Naive thymus-derived CD4-positive, alpha-beta T cell (primary cell): ENCODE measurements at regions not wholly inside any gene's neighbourhood (a gene's known extent, or its start where the extent isn't known, plus 50 kb on each side); places are given as distances from the start of the nearest gene placed in this dataset.

Experiments
- ATAC-seq: fragments of 150-1000 bp; cut with Tn5 transposase; 2 replicates; pipeline ENCODE4 v1.10.0; 2021; ENCODE audit warnings: mild to moderate bottlenecking, moderate library complexity
- CTCF ChIA-PET: fragments of 350-600 bp; sonication (Branson Sonifier 250); formaldehyde crosslinking; loops from one replicate; lab custom pipeline; 2021; ENCODE audit warnings: antibody characterized with exemption; lab: Charles Lee
- POLR2A ChIA-PET: fragments of 350-600 bp; sonication (Branson Sonifier 250); formaldehyde crosslinking; loops from one replicate; lab custom pipeline; 2021; ENCODE audit warnings: antibody characterized with exemption, inconsistent platforms; lab: Charles Lee
- DNase-seq, 9 donors: peaks; one replicate each; pipeline versions ENCODE4 v3.0.0 to v3.0.0-alpha.2; 2020 to 2022; ENCODE audit warnings: mixed read lengths in 1 of 9
- H3K27ac ChIP-seq: one replicate; pipeline ENCODE4 v1.7.0; 2013; ENCODE audit warnings: mild to moderate bottlenecking, low read depth, low read length, moderate library complexity
- H3K27me3 ChIP-seq, 2 donors: one replicate each; pipeline ENCODE4 v1.7.0; 2013; ENCODE audit warnings: low read length in 2 of 2, mild to moderate bottlenecking in 2 of 2, moderate library complexity in 2 of 2; ENCODE audit not compliant: control insufficient read depth in 2 of 2, insufficient read depth in 2 of 2
- H3K36me3 ChIP-seq, 3 experiments: 1 replicate in 2 of 3; 2 replicates in 1 of 3; pipeline ENCODE4 v1.7.0; 2013; ENCODE audit warnings: low read length in 3 of 3, mild to moderate bottlenecking in 3 of 3, moderate library complexity in 1 of 3; ENCODE audit not compliant: insufficient read depth in 3 of 3, control insufficient read depth in 2 of 3
- H3K4me1 ChIP-seq, 2 donors: one replicate each; pipeline ENCODE4 v1.7.0; 2013; ENCODE audit warnings: low read length in 2 of 2, mild to moderate bottlenecking in 2 of 2, moderate library complexity in 1 of 2; ENCODE audit not compliant: control insufficient read depth in 2 of 2, insufficient read depth in 2 of 2
- H3K4me3 ChIP-seq: 2 replicates; pipeline ENCODE4 v1.7.0; 2013; ENCODE audit warnings: mild to moderate bottlenecking, low read length
- H3K9me3 ChIP-seq, 3 experiments: 1 replicate in 2 of 3; 2 replicates in 1 of 3; pipeline ENCODE4 v1.7.0; 2013; ENCODE audit warnings: low read length in 3 of 3; ENCODE audit not compliant: control insufficient read depth in 2 of 3
- H3K27ac Mint-ChIP-seq, 9 donors: one replicate each; pipeline ENCODE4 v1.8.0; 2020 to 2022; ENCODE audit warnings: mixed read lengths in 9 of 9, mild to moderate bottlenecking in 8 of 9, moderate library complexity in 5 of 9, inconsistent platforms in 2 of 9
- H3K27me3 Mint-ChIP-seq, 5 donors: one replicate each; pipeline ENCODE4 v1.8.0; 2021 to 2022; ENCODE audit warnings: mixed read lengths in 5 of 5, mild to moderate bottlenecking in 1 of 5
- H3K36me3 Mint-ChIP-seq, 5 donors: one replicate each; pipeline ENCODE4 v1.8.0; 2020 to 2022; ENCODE audit warnings: mixed read lengths in 5 of 5, mild to moderate bottlenecking in 3 of 5, inconsistent platforms in 1 of 5
- H3K4me1 Mint-ChIP-seq, 7 donors: one replicate each; pipeline ENCODE4 v1.8.0; 2020 to 2022; ENCODE audit warnings: mixed read lengths in 7 of 7, mild to moderate bottlenecking in 3 of 7, inconsistent platforms in 1 of 7
- H3K4me3 Mint-ChIP-seq, 10 donors: one replicate each; pipeline ENCODE4 v1.8.0; 2020 to 2022; ENCODE audit warnings: mild to moderate bottlenecking in 10 of 10, mixed read lengths in 10 of 10, moderate library complexity in 6 of 10, inconsistent platforms in 2 of 10
- H3K9me3 Mint-ChIP-seq, 11 donors: one replicate each; pipeline ENCODE4 v1.8.0; 2020 to 2022; ENCODE audit warnings: mixed read lengths in 11 of 11, mild to moderate bottlenecking in 4 of 11, inconsistent platforms in 1 of 11, moderate library complexity in 1 of 11
- intact Hi-C, 2 donors: fragments of 100-400 bp; cut with micrococcal nuclease; formaldehyde crosslinking; loops; one replicate each; pipeline ENCODE4 v1.15.1; 2023

DNA sequence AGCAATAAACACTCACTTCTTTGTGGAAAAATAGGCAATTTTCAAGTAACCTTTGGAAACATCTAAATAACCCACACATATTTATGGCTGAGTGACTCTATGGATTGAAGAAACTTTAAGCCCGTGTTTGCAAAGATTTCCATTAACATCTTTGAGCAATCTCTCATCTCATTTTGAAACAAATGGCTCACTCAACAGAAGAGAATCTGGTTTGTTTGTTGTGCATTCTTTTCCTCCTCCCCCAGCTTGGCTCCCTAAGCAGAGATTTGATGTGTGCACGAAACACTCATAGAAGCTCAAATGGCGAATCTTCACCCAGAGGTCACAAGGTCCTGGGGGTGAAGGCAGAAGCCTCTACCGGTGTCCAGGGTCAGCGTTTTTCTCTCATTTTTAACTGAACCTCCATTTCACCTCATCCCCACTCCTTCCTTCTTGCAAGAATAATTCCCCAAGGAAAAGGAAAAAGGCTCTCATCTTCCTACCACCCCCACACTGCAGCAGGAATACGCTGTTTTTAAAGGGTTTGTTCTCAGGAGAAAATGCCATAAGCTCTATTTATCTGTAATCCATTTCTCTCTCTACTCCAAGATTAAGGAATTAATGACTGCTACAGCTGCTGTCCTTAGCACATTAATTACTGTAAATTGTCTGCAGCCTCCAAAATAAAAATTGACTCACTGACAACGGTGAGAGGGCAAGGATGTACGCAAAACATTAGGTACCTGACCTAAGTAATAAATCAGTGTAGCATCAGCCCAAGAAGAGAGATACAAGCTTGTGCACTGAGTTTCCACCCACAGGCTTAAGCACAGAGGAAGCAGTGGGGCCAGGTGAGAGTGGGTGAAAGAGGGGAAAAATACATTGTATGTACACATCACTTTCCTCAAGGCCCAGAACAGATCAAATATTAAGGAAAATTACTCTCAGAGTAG is 307.6 kb upstream of the NOCT start:
- Mint-ChIP-seq H3K36me3 (no peaks in the 10 kb centered on the region), H3K27me3 (peaks cover 0 to 20% (median 12%) of the 10 kb centered on the region in 5 donors), H3K4me1 (peaks cover 0 to 3% (median 0%) of the 10 kb centered on the region in 7 donors), H3K27ac (no peak overlapping the region), H3K4me3 (no peak overlapping the region), H3K9me3 (peaks cover 0 to 12% (median 0%) of the 10 kb centered on the region in 11 donors)
- CTCF ChIA-PET: no interaction called here
- no peaks in the 10 kb centered on the region for H3K27me3 ChIP-seq
- no peaks in the 10 kb centered on the region for H3K36me3 ChIP-seq
- intact Hi-C loops: no loop called here
- no peaks in the 10 kb centered on the region for H3K9me3 ChIP-seq
- POLR2A ChIA-PET: no interaction called here
- H3K4me1 ChIP-seq: no peaks in the 10 kb centered on the region
- ATAC-seq (no peak), DNase-seq (no peak)
- no peak overlapping the region for H3K27ac ChIP-seq
- H3K4me3 ChIP-seq: no peak overlapping the region

- Histone ChIP-seq H3K27me3 (no peaks in the 10 kb centered on the region), H3K36me3 (no peaks in the 10 kb centered on the region), H3K27ac (no peak overlapping the region), H3K4me3 (no peak overlapping the region), H3K9me3 (no peaks in the 10 kb centered on the region), H3K4me1 (no peaks in the 10 kb centered on the region)
- H3K4me1 Mint-ChIP-seq: peaks cover 0 to 3% (median 0%) of the 10 kb centered on the region in 7 donors
- ATAC-seq (no peak), DNase-seq (no peak)
- intact Hi-C loops: no loop called here
- ChIA-PET POLR2A (no interaction called here), CTCF (no interaction called here)
- peaks cover 0 to 12% (median 0%) of the 10 kb centered on the region in 11 donors for H3K9me3 Mint-ChIP-seq
- H3K4me3 Mint-ChIP-seq: no peak overlapping the region
- H3K27me3 Mint-ChIP-seq: peaks cover 0 to 18% (median 12%) of the 10 kb centered on the region in 5 donors
- H3K36me3 Mint-ChIP-seq: no peaks in the 10 kb centered on the region
- no peak overlapping the region for H3K27ac Mint-ChIP-seq
Measured at GRCh38 chr4:138706201-138706600, 309.4 kb upstream of the NOCT start.

DNA sequence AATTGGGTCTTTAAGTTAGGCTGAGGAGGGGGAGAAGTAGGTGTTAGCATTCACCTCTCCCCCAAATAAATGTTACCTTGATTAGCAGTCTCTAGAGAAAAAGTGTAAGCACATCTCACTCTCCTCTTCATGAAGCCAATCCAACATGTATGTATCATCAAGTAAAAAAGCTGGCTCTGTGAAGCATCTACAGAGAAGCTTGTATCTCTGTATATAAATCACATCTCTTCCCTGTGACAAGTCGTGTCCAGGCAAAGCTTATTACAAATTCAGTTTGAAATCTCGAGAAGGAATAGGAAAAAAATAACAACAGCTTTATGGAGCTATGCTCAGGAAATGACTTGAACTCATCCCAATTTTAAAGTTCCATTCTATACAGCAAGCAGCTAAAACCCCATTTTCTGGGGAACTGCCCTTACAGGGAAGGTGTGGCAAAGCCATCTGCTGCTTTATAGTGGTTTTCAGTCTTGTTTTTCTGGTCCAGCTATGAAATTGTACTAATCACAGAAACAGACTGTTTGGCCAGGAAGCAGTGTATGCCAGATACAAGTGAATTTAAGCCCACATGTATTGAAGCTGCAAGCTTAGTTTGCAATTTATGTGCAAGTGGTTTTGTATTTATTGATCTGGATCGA is 313.3 kb upstream of the NOCT start:
- H3K36me3 ChIP-seq: no peaks in the 10 kb centered on the region
- Mint-ChIP-seq H3K27ac (no peak overlapping the region), H3K4me3 (no peak overlapping the region), H3K36me3 (no peaks in the 10 kb centered on the region), H3K27me3 (peaks cover 0 to 11% (median 7%) of the 10 kb centered on the region in 5 donors), H3K4me1 (peaks cover 0 to 4% (median 0%) of the 10 kb centered on the region in 7 donors), H3K9me3 (peaks cover 0 to 5% (median 0%) of the 10 kb centered on the region in 11 donors)
- H3K27me3 ChIP-seq: no peaks in the 10 kb centered on the region
- no peak for DNase-seq
- ChIA-PET CTCF (no interaction called here), POLR2A (no interaction called here)
- H3K27ac ChIP-seq: no peak overlapping the region
- no peak overlapping the region for H3K4me3 ChIP-seq
- ATAC-seq: no peak
- no peaks in the 10 kb centered on the region for H3K9me3 ChIP-seq
- intact Hi-C loops: no loop called here
- no peaks in the 10 kb centered on the region for H3K4me1 ChIP-seq

DNA sequence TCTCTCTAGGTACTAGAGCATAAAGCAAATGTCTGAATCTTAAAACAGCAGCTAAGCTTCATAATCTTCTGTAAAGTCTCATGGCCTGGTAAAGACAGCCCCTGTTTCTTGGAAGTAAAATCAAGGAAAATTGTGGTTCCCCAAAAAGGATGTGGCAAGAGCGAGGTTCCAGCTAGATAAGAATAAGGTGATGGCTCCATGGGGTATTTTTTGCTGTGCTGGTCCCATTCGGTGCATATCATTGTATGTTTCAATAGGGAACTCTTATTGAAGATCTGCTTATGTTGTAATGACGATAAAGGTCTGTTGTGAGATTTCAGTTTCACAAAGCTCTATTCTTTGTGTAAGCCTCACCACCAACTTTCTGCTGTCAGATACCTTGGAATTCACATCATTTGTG is 316.9 kb upstream of the NOCT start:
- H3K4me1 ChIP-seq: no peaks in the 10 kb centered on the region
- ATAC-seq (no peak), DNase-seq (no peak)
- H3K36me3 ChIP-seq: no peaks in the 10 kb centered on the region
- Mint-ChIP-seq H3K27ac (no peak overlapping the region), H3K4me3 (no peak overlapping the region), H3K27me3 (peaks cover 8 to 21% (median 19%) of the 10 kb centered on the region in 5 donors), H3K9me3 (peaks cover 0 to 2% (median 0%) of the 10 kb centered on the region in 11 donors), H3K4me1 (peaks cover 0 to 4% (median 0%) of the 10 kb centered on the region in 7 donors), H3K36me3 (no peaks in the 10 kb centered on the region)
- intact Hi-C loops: no loop called here
- POLR2A ChIA-PET: no interaction called here
- no peak overlapping the region for H3K4me3 ChIP-seq
- no peaks in the 10 kb centered on the region for H3K9me3 ChIP-seq
- H3K27me3 ChIP-seq: no peaks in the 10 kb centered on the region
- H3K27ac ChIP-seq: no peak overlapping the region
- CTCF ChIA-PET: no interaction called here

DNA sequence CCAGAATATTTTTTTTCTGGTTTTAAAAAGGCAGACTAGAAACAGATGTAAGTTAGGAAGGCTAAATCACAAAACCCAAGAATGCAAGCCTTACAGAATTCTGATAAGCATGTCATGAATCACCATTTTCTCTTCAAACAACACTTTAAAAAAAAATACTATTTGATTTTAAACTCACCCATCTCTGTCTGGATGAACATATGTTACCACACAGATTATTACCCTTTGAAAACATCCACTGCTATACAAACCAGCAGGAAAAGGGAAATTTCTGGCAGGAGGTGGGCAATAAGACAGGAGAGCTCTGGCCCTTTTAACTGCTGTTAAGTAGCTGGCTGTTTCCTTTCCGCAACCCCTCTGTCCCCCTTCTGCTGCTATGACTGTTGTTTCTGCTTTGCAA is 317.7 kb upstream of the NOCT start:
- Mint-ChIP-seq H3K9me3 (peaks cover 0 to 2% (median 0%) of the 10 kb centered on the region in 11 donors), H3K4me3 (no peak overlapping the region), H3K27ac (no peak overlapping the region), H3K27me3 (peaks cover 8 to 23% (median 17%) of the 10 kb centered on the region in 5 donors), H3K4me1 (peaks cover 0 to 4% (median 0%) of the 10 kb centered on the region in 7 donors), H3K36me3 (no peaks in the 10 kb centered on the region)
- Histone ChIP-seq H3K4me1 (no peaks in the 10 kb centered on the region), H3K9me3 (no peaks in the 10 kb centered on the region), H3K4me3 (no peak overlapping the region), H3K27ac (no peak overlapping the region), H3K27me3 (no peaks in the 10 kb centered on the region), H3K36me3 (no peaks in the 10 kb centered on the region)
- intact Hi-C loops: no loop called here
- ChIA-PET POLR2A (no interaction called here), CTCF (no interaction called here)
- no peak for ATAC-seq
- DNase-seq: no peak

DNA sequence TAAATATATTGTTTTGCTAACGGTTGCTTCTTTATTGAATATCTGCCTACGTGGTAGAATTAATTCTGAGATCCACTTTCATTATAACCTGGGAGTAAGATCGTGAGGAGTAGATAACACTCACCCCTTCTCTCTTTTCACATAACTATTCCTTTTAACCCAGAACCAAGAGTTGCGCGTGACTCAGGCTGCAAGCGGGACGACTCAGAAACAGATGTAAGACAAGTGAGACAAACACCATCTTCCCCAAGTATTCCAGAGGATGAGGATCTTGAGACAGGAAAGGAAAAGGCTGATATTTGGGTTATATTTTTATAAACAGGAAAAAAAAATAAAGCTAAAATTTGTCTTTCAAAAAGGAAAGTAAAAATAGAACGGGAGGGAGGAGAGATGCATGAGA is 318.8 kb upstream of the NOCT start:
- no peaks in the 10 kb centered on the region for H3K4me1 ChIP-seq
- H3K4me1 Mint-ChIP-seq: peaks cover 0 to 4% (median 0%) of the 10 kb centered on the region in 7 donors
- no peaks in the 10 kb centered on the region for H3K9me3 ChIP-seq
- no peak overlapping the region for H3K4me3 Mint-ChIP-seq
- intact Hi-C loops: no loop called here
- no peak overlapping the region for H3K4me3 ChIP-seq
- ATAC-seq: no peak
- POLR2A ChIA-PET: interaction anchor here (1.1 kb wide), 1 partner anchor 20 kb away, joined by 3 read pairs; no protein-coding TSS in a partner anchor
- no peak overlapping the region for H3K27ac Mint-ChIP-seq
- H3K27me3 ChIP-seq: no peaks in the 10 kb centered on the region
- no peaks in the 10 kb centered on the region for H3K36me3 ChIP-seq
- H3K27me3 Mint-ChIP-seq: peaks cover 8 to 23% (median 17%) of the 10 kb centered on the region in 5 donors
- H3K9me3 Mint-ChIP-seq: peaks cover 0 to 2% (median 0%) of the 10 kb centered on the region in 11 donors
- H3K36me3 Mint-ChIP-seq: no peaks in the 10 kb centered on the region
- no peak overlapping the region for H3K27ac ChIP-seq
- CTCF ChIA-PET: no interaction called here
- no peak for DNase-seq
